ENCODE measurements at regions not wholly inside any gene's neighbourhood (a gene's known extent, or its start where the extent isn't known, plus 50 kb on each side); places are given as distances from the start of the nearest gene placed in this dataset.

- DNase-seq: no peak
These were observed 88.7 kb upstream of the PLXNC1 start for GRCh38 chr12:94059394-94060368.

GRCh38 chr12:94062194-94062593 is 86.2 kb upstream of the PLXNC1 start:
- DNase-seq: no peak

- DNase-seq: no peak
These were observed 85.4 kb upstream of the PLXNC1 start for GRCh38 chr12:94062796-94063635.

- no peak for DNase-seq
These were observed 77.9 kb upstream of the PLXNC1 start for GRCh38 chr12:94070520-94070919.

- no peak for DNase-seq
These were observed 77.1 kb upstream of the PLXNC1 start for GRCh38 chr12:94071258-94071657.

- peak in 3 of 58 donors; percentile 0 to 9 (median 7) for DNase-seq
These were observed 74.8 kb upstream of the PLXNC1 start for GRCh38 chr12:94073441-94074051.

GRCh38 chr12:94074216-94074979 is 74.0 kb upstream of the PLXNC1 start:
- DNase-seq: peak in 23 of 58 donors; percentile 4 to 47 (median 9)

GRCh38 chr12:94074980-94075629 is 73.3 kb upstream of the PLXNC1 start:
- peak in 4 of 58 donors; percentile 1 to 20 (median 3) for DNase-seq

GRCh38 chr12:94077209-94077608 is 71.2 kb upstream of the PLXNC1 start:
- no peak for DNase-seq

GRCh38 chr12:94078138-94078723 is 70.1 kb upstream of the PLXNC1 start:
- DNase-seq: no peak

GRCh38 chr12:94078736-94079509 is 69.5 kb upstream of the PLXNC1 start:
- no peak for DNase-seq

- no peak for DNase-seq
These were observed 68.6 kb upstream of the PLXNC1 start for GRCh38 chr12:94079566-94080340.

- no peak for DNase-seq
These were observed 67.9 kb upstream of the PLXNC1 start for GRCh38 chr12:94080341-94081009.

GRCh38 chr12:94082690-94083089 is 65.7 kb upstream of the PLXNC1 start:
- no peak for DNase-seq

- no peak for DNase-seq
These were observed 58.5 kb upstream of the PLXNC1 start for GRCh38 chr12:94089891-94090290.

- no peak for DNase-seq
These were observed 56.8 kb upstream of the PLXNC1 start for GRCh38 chr12:94091624-94092023.

- no peak for DNase-seq
These were observed 55.7 kb upstream of the PLXNC1 start for GRCh38 chr12:94092516-94093241.

Measured in anterior cingulate cortex (tissue), 58 donors.